OCI-LY3 (cell line): ENCODE measurements at regions not wholly inside any gene's neighbourhood (a gene's known extent, or its start where the extent isn't known, plus 50 kb on each side); places are given as distances from the start of the nearest gene placed in this dataset.

ENCODE experiments used
- H2AFZ ChIP-seq: fragments of 200-600, 300-600 bp; shearing (Covaris generic); 2 replicates; pipeline ENCODE4 v1.6.0; 2014; ENCODE audit warnings: antibody characterized with exemption, low read depth, low read length
- H3K27ac ChIP-seq: fragments of 200-600, 300-600 bp; sonication (generic); 2 replicates; pipeline ENCODE4 v1.5.1; 2014; ENCODE audit warnings: mild to moderate bottlenecking, low read length, moderate library complexity, mixed read lengths
- H3K27me3 ChIP-seq: fragments of 200-600, 300-600 bp; sonication (generic); 2 replicates; pipeline ENCODE4 v1.6.1; 2014; ENCODE audit warnings: low read depth, low read length, mixed read lengths
- H3K36me3 ChIP-seq: fragments of 200-600, 300-600 bp; sonication (generic); replicated peaks from 2 replicates; pipeline ENCODE3; 2014; ENCODE audit warnings: low read depth, low read length, mixed read lengths
- H3K4me1 ChIP-seq: fragments of 300-600, 200-600 bp; sonication (generic); 2 replicates; pipeline ENCODE4 v1.6.1; 2014; ENCODE audit warnings: low read length, mixed read lengths
- H3K4me2 ChIP-seq: fragments of 200-600, 300-600 bp; sonication (generic); 2 replicates; pipeline ENCODE4 v1.6.1; 2014; ENCODE audit warnings: low read length, mixed read lengths
- H3K4me3 ChIP-seq: fragments of 300-600, 200-600 bp; sonication (generic); 2 replicates; pipeline ENCODE4 v1.5.1; 2014; ENCODE audit warnings: antibody characterized with exemption, mild to moderate bottlenecking, low read length, moderate library complexity
- H3K79me2 ChIP-seq: fragments of 300-600, 200-600 bp; shearing (Covaris generic); 2 replicates; pipeline ENCODE4 v1.6.1; 2014; ENCODE audit warnings: mild to moderate bottlenecking, low read length, mixed read lengths
- H3K9ac ChIP-seq: fragments of 300-600, 200-600 bp; shearing (Covaris generic); 2 replicates; pipeline ENCODE4 v1.6.0; 2014; ENCODE audit warnings: mild to moderate bottlenecking, low read length, moderate library complexity
- H3K9me3 ChIP-seq: fragments of 200-600, 300-600 bp; shearing (Covaris generic); 2 replicates; pipeline ENCODE4 v1.6.1; 2014; ENCODE audit warnings: low read length, mixed read lengths; ENCODE audit not compliant: insufficient read depth
- H4K20me1 ChIP-seq: fragments of 200-600, 300-600 bp; sonication (generic); 2 replicates; pipeline ENCODE4 v1.6.1; 2016; ENCODE audit warnings: low read length, mixed read lengths; ENCODE audit not compliant: insufficient read depth
- EZH2phosphoT487 ChIP-seq: fragments of 200-600 bp; shearing (Covaris generic); IDR thresholded peaks from 2 replicates; pipeline ENCODE4 v1.6.1; 2018; ENCODE audit warnings: antibody characterized with exemption, mixed run types, low read depth
- TF ChIP-seq, protein P1 (sequence below): fragments of 200-600, 300-600 bp; sonication (generic); IDR thresholded peaks from 2 replicates; pipeline ENCODE4 v1.5.1; 2014; ENCODE audit warnings: antibody characterized with exemption, low read length, low read depth

DNA sequence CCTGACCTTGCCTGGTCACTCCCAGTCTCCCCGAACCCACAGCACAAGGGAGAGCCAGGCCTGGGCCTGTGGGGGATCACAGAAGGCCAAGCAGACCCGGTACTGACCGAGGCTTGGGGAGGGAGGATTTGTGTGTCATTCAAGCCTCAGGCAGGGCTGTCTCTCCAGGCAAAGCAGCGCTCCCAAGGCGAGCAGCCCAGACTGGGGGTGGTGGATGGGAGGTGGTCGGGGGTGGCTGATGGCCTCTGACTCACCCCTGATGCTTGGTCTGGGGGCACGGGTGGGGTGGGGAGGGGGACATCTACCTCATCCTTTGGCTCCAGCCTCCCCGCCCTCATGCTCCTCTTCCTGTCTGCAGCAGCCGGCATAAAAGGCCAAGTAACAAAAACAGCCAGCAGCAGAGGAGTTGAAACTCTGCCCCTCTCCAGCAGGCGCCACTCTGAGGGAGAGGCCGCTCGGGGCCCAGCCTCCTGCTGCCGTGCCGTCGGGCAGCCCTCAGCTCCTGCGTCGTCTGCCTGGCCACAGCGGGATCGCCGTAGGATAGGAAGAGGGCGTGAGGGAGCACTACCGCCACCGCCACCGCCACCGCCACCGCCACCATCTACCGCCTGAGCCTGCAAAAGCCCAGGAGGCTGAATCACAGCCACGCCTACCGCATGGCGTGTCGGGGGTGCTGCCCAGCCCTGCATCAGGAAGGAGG, 166.0 kb downstream of the OLFM1 start:
- Histone ChIP-seq H3K9ac (no peak overlapping the region), H3K9me3 (no peaks in the 10 kb centered on the region), H4K20me1 (no peaks in the 10 kb centered on the region), H3K4me1 (no peaks in the 10 kb centered on the region), H3K27me3 (no peaks in the 10 kb centered on the region), H3K4me3 (no peak overlapping the region), H3K36me3 (no peaks in the 10 kb centered on the region), H3K79me2 (no peaks in the 10 kb centered on the region), H3K4me2 (no peak overlapping the region), H3K27ac (no peak overlapping the region), H2AFZ (no peak overlapping the region)
- TF ChIP-seq, protein P1, sequence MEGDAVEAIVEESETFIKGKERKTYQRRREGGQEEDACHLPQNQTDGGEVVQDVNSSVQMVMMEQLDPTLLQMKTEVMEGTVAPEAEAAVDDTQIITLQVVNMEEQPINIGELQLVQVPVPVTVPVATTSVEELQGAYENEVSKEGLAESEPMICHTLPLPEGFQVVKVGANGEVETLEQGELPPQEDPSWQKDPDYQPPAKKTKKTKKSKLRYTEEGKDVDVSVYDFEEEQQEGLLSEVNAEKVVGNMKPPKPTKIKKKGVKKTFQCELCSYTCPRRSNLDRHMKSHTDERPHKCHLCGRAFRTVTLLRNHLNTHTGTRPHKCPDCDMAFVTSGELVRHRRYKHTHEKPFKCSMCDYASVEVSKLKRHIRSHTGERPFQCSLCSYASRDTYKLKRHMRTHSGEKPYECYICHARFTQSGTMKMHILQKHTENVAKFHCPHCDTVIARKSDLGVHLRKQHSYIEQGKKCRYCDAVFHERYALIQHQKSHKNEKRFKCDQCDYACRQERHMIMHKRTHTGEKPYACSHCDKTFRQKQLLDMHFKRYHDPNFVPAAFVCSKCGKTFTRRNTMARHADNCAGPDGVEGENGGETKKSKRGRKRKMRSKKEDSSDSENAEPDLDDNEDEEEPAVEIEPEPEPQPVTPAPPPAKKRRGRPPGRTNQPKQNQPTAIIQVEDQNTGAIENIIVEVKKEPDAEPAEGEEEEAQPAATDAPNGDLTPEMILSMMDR, result no peak
- TF ChIP-seq EZH2phosphoT487, result no peak

GRCh38 chr9:135254176-135255032, 166.9 kb downstream of the OLFM1 start:
- no peak for TF ChIP-seq EZH2phosphoT487
- TF ChIP-seq, protein P1, result no peak
- no peaks in the 10 kb centered on the region for H3K9me3 ChIP-seq
- H3K36me3 ChIP-seq, result no peaks in the 10 kb centered on the region
- H3K79me2 ChIP-seq, result no peaks in the 10 kb centered on the region
- H3K4me1 ChIP-seq, result no peaks in the 10 kb centered on the region
- no peak overlapping the region for H3K9ac ChIP-seq
- H3K27ac ChIP-seq, result no peak overlapping the region
- H2AFZ ChIP-seq, result no peak overlapping the region
- no peaks in the 10 kb centered on the region for H4K20me1 ChIP-seq
- no peaks in the 10 kb centered on the region for H3K27me3 ChIP-seq
- no peak overlapping the region for H3K4me2 ChIP-seq
- H3K4me3 ChIP-seq, result no peak overlapping the region

- H3K4me1 ChIP-seq, result no peaks in the 10 kb centered on the region
- no peak overlapping the region for H3K27ac ChIP-seq
- no peak overlapping the region for H2AFZ ChIP-seq
- H3K4me3 ChIP-seq, result no peak overlapping the region
- H3K9ac ChIP-seq, result no peak overlapping the region
- TF ChIP-seq, protein P1, result no peak
- no peak for TF ChIP-seq EZH2phosphoT487
- no peaks in the 10 kb centered on the region for H3K79me2 ChIP-seq
- H4K20me1 ChIP-seq, result no peaks in the 10 kb centered on the region
- no peaks in the 10 kb centered on the region for H3K9me3 ChIP-seq
- H3K4me2 ChIP-seq, result no peak overlapping the region
- H3K27me3 ChIP-seq, result no peaks in the 10 kb centered on the region
- H3K36me3 ChIP-seq, result no peaks in the 10 kb centered on the region
Measured at GRCh38 chr9:135255033-135255840, 167.8 kb downstream of the OLFM1 start.
